ENCODE measurements at regions not wholly inside any gene's neighbourhood (a gene's known extent, or its start where the extent isn't known, plus 50 kb on each side); places are given as distances from the start of the nearest gene placed in this dataset.

- Mint-ChIP-seq H3K36me3 (no peaks in the 10 kb centered on the region), H3K4me1 (no peaks in the 10 kb centered on the region), H3K27me3 (peaks cover 7% of the 10 kb centered on the region), H3K9me3 (no peaks in the 10 kb centered on the region), H3K4me3 (no peak overlapping the region), H3K27ac (no peak overlapping the region)
- POLR2A ChIA-PET: no interaction called here
- ATAC-seq (ENCODE audit: low read depth) (no peak), DNase-seq (no peak)
These were observed 70.3 kb upstream of the MIR17HG start for GRCh38 chr13:91277013-91277676.

DNA sequence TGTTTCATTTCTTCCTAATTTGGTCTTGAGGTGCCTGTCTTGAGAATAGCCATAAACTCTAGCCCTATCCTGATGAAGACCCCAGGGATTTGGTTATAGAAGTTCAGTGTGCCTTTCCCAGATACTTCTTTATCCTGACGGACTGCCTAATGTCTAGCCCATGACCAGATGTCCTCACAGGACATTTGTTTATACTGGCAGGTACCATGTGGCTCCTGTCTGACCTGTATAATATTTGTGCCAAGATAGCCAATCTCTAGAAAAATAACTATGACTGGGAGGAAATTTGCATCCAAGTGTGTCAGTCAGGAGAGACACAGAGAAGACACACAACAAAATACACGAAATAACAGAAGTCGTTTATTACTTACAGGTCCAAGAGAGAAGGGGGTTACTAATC is 69.2 kb upstream of the MIR17HG start:
- no peak overlapping the region for H3K4me3 Mint-ChIP-seq
- H3K9me3 Mint-ChIP-seq: no peaks in the 10 kb centered on the region
- ATAC-seq (ENCODE audit: low read depth): no peak
- no peaks in the 10 kb centered on the region for H3K4me1 Mint-ChIP-seq
- H3K36me3 Mint-ChIP-seq: no peaks in the 10 kb centered on the region
- DNase-seq: no peak
- POLR2A ChIA-PET: no interaction called here
- H3K27me3 Mint-ChIP-seq: peaks cover 7% of the 10 kb centered on the region
- H3K27ac Mint-ChIP-seq: no peak overlapping the region

DNA sequence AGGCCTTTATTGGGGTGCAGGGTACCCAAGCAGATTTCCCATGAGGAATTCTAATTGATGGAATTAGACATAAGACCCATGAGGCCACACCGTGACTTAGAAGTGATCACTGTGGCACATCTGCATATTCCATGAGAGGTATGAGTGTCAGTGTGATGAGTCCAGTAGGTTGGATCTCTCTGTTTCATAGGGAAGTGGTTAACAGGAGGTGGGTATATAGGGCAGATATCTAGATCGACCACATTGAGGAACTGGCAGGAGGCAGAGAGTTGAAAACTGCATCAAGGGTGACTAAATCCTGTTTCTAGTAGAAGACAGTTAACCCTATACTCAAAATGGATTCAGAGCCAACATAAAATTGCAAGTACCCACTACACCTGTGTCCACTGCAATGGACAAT is 68.6 kb upstream of the MIR17HG start:
- H3K27me3 Mint-ChIP-seq: peaks cover 7% of the 10 kb centered on the region
- H3K27ac Mint-ChIP-seq: no peak overlapping the region
- H3K4me1 Mint-ChIP-seq: no peaks in the 10 kb centered on the region
- POLR2A ChIA-PET: no interaction called here
- no peak for ATAC-seq (ENCODE audit: low read depth)
- no peak overlapping the region for H3K4me3 Mint-ChIP-seq
- no peaks in the 10 kb centered on the region for H3K9me3 Mint-ChIP-seq
- no peaks in the 10 kb centered on the region for H3K36me3 Mint-ChIP-seq
- no peak for DNase-seq

DNA sequence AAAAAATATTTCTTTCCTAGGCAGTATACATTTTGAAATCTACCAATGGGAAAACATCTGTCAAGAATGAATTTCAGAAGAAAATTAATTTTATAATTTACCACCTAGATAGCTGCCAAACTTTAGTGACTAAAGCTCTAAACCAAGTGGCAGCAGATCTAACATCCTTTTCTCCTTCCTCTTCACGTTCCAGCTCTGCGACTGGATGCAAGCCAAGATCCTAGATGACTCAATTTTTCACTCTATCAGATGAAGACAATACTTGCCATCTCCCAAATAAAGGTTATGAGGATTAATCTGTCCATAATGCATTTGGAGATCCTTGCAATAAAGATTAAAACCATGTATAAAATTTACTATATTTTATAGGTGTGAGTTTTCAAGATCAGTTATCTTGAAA is 66.7 kb upstream of the MIR17HG start:
- H3K27me3 Mint-ChIP-seq: peaks cover 6% of the 10 kb centered on the region
- H3K36me3 Mint-ChIP-seq: no peaks in the 10 kb centered on the region
- no peaks in the 10 kb centered on the region for H3K9me3 Mint-ChIP-seq
- ATAC-seq (ENCODE audit: low read depth): no peak
- H3K4me1 Mint-ChIP-seq: no peaks in the 10 kb centered on the region
- no peak overlapping the region for H3K4me3 Mint-ChIP-seq
- H3K27ac Mint-ChIP-seq: no peak overlapping the region
- POLR2A ChIA-PET: no interaction called here
- DNase-seq: no peak

DNA sequence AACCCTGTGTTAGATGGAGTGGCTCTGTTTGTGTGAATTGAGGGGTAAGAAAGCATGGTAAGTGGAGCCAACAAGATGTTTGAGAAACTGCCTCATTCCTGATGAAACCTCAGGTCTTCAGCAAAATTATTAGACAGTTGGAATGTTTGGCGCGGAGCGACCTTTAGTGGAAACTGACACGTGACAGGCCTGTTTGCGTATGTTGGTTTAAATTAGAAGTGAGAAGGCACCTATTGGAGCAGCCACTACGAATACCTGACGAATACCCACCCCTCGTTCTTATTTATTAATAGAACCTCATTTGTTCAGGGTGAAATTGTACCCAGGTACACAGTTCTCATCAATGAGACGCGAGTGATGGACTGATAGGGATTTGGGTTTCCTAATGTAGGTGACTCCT is 63.2 kb upstream of the MIR17HG start:
- no peaks in the 10 kb centered on the region for H3K36me3 Mint-ChIP-seq
- POLR2A ChIA-PET: no interaction called here
- ATAC-seq (ENCODE audit: low read depth) (no peak), DNase-seq (no peak)
- no peak overlapping the region for H3K4me3 Mint-ChIP-seq
- H3K9me3 Mint-ChIP-seq: no peaks in the 10 kb centered on the region
- peaks cover 4% of the 10 kb centered on the region for H3K27me3 Mint-ChIP-seq
- no peak overlapping the region for H3K27ac Mint-ChIP-seq
- no peaks in the 10 kb centered on the region for H3K4me1 Mint-ChIP-seq

DNA sequence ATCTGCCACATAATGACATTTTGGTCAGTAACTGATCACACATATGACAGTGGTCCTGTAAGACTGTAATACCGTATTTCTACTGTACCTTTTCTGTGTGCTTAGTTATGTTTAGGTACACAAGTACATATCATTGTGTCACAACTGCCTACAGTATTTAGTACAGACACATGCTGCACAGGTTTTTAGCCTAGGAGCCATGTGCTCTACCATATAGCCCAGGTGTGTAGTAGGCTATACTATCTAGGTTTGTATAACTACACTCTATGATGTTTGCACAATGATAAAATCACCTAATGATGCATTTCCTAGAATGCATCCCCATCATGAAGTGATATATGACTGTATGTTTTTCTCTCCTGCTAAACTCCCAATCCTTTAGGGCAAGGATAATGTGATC is 61.2 kb upstream of the MIR17HG start:
- Mint-ChIP-seq H3K27ac (no peak overlapping the region), H3K27me3 (peaks cover 2% of the 10 kb centered on the region), H3K9me3 (no peaks in the 10 kb centered on the region), H3K4me3 (no peak overlapping the region), H3K36me3 (no peaks in the 10 kb centered on the region), H3K4me1 (no peaks in the 10 kb centered on the region)
- DNase-seq (no peak), ATAC-seq (ENCODE audit: low read depth) (no peak)
- POLR2A ChIA-PET: no interaction called here

- Mint-ChIP-seq H3K4me3 (no peak overlapping the region), H3K27me3 (peaks cover 3% of the 10 kb centered on the region), H3K36me3 (no peaks in the 10 kb centered on the region), H3K27ac (no peak overlapping the region), H3K9me3 (no peaks in the 10 kb centered on the region), H3K4me1 (no peaks in the 10 kb centered on the region)
- no peak for ATAC-seq (ENCODE audit: low read depth)
- DNase-seq: no peak
- POLR2A ChIA-PET: no interaction called here
These were observed 56.4 kb upstream of the MIR17HG start for GRCh38 chr13:91291078-91291477.

- H3K27me3 Mint-ChIP-seq: peaks cover 7% of the 10 kb centered on the region
- DNase-seq (no peak), ATAC-seq (ENCODE audit: low read depth) (no peak)
- no peaks in the 10 kb centered on the region for H3K9me3 Mint-ChIP-seq
- H3K4me3 Mint-ChIP-seq: no peak overlapping the region
- H3K4me1 Mint-ChIP-seq: no peaks in the 10 kb centered on the region
- H3K36me3 Mint-ChIP-seq: no peaks in the 10 kb centered on the region
- POLR2A ChIA-PET: no interaction called here
- H3K27ac Mint-ChIP-seq: no peak overlapping the region
These were observed 54.8 kb upstream of the MIR17HG start for GRCh38 chr13:91292630-91293221.

DNA sequence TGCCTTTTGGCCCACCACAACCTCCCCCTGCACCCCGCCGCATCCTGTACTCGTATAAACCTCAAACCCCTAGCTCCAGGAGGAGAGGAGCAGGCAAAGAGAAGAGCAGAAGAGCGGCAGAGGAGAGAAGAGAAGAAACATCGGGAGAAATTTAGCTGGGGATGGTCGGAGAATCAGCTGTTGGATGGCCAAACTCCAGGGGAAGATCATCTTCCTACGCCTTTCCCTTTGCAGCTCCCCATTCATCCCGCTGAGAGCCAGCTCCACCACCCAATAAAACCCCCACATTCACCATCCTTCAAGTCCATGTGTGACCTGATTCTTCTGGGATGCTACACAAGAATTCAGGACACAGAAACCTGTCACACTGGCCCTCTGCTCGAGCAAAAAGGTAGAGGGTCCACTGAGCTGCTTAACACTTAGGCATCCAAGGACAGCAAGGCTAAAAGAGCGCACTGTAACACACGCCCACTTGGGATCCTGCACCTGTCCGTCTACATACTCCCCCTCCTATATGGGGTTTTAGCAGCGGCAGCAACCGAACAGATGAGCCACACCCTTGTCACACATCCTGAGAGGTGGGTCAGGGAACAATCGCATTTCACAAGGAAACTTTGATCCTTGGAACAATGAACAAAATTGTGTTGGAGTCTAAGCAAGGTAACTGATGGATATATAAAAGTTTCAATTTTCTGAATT is 51.6 kb upstream of the MIR17HG start:
- H3K4me1 Mint-ChIP-seq: no peaks in the 10 kb centered on the region
- no peak overlapping the region for H3K4me3 Mint-ChIP-seq
- H3K36me3 Mint-ChIP-seq: no peaks in the 10 kb centered on the region
- ATAC-seq (ENCODE audit: low read depth) (no peak), DNase-seq (no peak)
- no peak overlapping the region for H3K27ac Mint-ChIP-seq
- H3K27me3 Mint-ChIP-seq: peaks cover 11% of the 10 kb centered on the region
- H3K9me3 Mint-ChIP-seq: no peaks in the 10 kb centered on the region
- POLR2A ChIA-PET: no interaction called here

DNA sequence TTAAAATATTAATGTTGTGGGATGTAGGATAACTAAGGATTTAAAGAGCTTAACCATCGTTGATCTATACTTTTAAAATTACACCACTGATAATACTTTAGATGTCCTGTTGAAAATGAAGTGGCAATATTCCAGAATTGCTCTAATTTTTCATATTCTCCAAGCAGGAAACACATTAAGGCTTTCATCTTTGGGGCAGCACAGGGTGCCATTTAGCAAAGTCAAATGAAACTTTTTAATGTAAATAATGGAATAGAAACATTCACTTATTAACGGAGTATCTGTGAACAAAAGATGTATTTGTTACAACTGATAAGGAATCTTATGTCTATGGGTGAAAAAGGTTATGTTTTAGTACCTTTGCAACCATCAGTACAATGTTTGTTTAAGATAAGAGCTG is 50.0 kb upstream of the MIR17HG start:
- Mint-ChIP-seq H3K9me3 (no peaks in the 10 kb centered on the region), H3K36me3 (no peaks in the 10 kb centered on the region), H3K27me3 (peaks cover 11% of the 10 kb centered on the region), H3K4me1 (no peaks in the 10 kb centered on the region), H3K27ac (no peak overlapping the region), H3K4me3 (no peak overlapping the region)
- DNase-seq: no peak
- ATAC-seq (ENCODE audit: low read depth): no peak
- POLR2A ChIA-PET: no interaction called here
